Esophagus (tissue), 2 donors: ENCODE measurements at regions not wholly inside any gene's neighbourhood (a gene's known extent, or its start where the extent isn't known, plus 50 kb on each side); places are given as distances from the start of the nearest gene placed in this dataset.

ENCODE experiments used
- H3K27ac ChIP-seq, 2 donors: one replicate each; pipeline ENCODE4 v1.5.1; 2013; ENCODE audit warnings: low read depth in 2 of 2, mild to moderate bottlenecking in 2 of 2, inconsistent platforms in 1 of 2, low read length in 1 of 2, moderate library complexity in 1 of 2
- H3K27me3 ChIP-seq, 2 donors: one replicate each; pipeline ENCODE4 v1.6.1; 2013; ENCODE audit warnings: low read length in 2 of 2, control low read depth in 1 of 2, mild to moderate bottlenecking in 1 of 2; ENCODE audit not compliant: insufficient read depth in 2 of 2, control insufficient read depth in 1 of 2
- H3K36me3 ChIP-seq, 2 donors: one replicate each; pipeline ENCODE4 v1.6.1; 2013; ENCODE audit warnings: low read length in 1 of 2; ENCODE audit not compliant: control insufficient read depth in 2 of 2, insufficient read depth in 2 of 2
- H3K4me1 ChIP-seq, 2 donors: one replicate each; pipeline ENCODE4 v1.6.1; 2013; ENCODE audit warnings: low read length in 1 of 2; ENCODE audit not compliant: control insufficient read depth in 2 of 2, insufficient read depth in 2 of 2
- H3K4me3 ChIP-seq, 2 donors: one replicate each; pipeline ENCODE4 v1.5.1; 2013; ENCODE audit warnings: low read length in 2 of 2, mild to moderate bottlenecking in 2 of 2, low read depth in 1 of 2, moderate library complexity in 1 of 2
- H3K9me3 ChIP-seq, 2 donors: one replicate each; pipeline ENCODE4 v1.6.1; 2013; ENCODE audit warnings: mild to moderate bottlenecking in 2 of 2, low read depth in 1 of 2, low read length in 1 of 2, moderate library complexity in 1 of 2; ENCODE audit not compliant: control insufficient read depth in 2 of 2, insufficient read depth in 1 of 2
- WGBS, 2 donors: extraction: QIAGEN DNeasy Blood & Tissue Kit; methylation state at CpG; one replicate each; pipeline ENCODE4 v1.1.7; 2013; 5-methylcytosine and 5-hydroxymethylcytosine counted together
- donor health status: healthy with polysubstance abuse.
- donor health status: Bipolar disorder and iron deficiency.

DNA sequence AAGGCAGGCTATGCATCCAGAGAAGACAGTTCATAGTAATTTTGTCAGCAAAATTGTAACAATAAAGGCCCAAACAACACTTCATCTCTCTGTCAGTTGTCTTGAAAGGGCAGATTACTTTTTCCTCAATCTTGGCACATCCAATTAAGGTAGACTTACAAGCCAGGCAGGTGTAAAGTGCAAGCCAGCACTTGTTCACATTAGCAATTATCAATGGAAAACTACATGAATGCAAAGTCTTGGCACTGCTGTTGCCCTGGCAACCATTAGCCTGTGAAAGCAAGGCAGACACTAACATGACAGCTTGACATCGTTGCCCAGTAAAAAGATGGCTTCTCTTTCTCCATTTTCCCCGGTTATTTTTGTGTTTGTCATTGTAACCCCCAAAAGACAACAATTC, 677.2 kb upstream of the TENM4 start:
- Histone ChIP-seq H3K4me3 (no peak overlapping the region), H3K27ac (no peak overlapping the region), H3K4me1 (no peaks in the 10 kb centered on the region), H3K36me3 (no peaks in the 10 kb centered on the region), H3K27me3 (no peaks in the 10 kb centered on the region), H3K9me3 (no peaks in the 10 kb centered on the region)
- 31 to 54% methylated on average over 2 of the region's 2 CpGs for WGBS, 2 donors

DNA sequence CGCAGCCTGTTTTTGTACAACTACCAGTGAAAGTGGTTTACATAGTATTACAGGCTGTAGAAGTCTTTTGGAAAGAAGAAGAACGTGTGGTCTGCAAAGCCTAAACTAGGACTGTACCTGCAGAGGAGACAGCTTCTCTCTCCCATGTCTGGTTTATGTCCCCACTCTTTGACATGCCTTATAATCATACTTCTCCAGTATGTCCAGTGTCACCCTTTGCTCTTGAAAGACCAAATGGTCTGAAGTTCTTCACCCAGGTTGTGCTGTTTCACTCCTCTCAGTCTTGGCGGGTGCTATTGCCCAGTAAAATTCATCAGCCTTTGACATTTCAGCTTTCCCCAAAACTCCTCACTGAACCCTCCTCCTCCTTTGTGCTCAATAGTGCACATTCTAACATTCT, 676.0 kb upstream of the TENM4 start:
- H3K4me1 ChIP-seq, result no peaks in the 10 kb centered on the region
- H3K27me3 ChIP-seq, result no peaks in the 10 kb centered on the region
- no peaks in the 10 kb centered on the region for H3K9me3 ChIP-seq
- H3K36me3 ChIP-seq, result no peaks in the 10 kb centered on the region
- WGBS, 2 donors, result 86 to 88% methylated on average over 3 of the region's 3 CpGs
- no peak overlapping the region for H3K27ac ChIP-seq
- H3K4me3 ChIP-seq, result no peak overlapping the region

DNA sequence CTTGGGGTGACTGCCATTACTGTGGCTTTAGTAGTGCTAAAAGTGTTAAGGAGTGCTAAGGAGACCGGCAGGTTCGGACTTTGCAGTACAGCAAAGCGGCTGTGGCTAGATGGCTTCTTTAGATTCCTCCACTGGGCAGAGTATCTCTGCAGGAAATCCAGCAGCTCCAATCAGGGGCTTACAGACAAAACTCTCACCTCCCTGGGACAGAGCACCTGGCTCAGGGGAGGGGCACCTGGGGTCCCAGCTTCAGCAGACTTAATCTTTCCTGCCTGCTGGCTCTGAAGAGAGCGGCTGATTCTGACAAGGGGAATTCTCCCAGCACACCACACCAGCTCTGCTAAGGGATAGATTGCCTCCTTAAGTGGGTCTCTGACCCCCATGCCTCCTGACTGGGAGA, 668.8 kb upstream of the TENM4 start:
- WGBS, 2 donors, result 90 to 94% methylated on average over 4 of the region's 4 CpGs
- Histone ChIP-seq H3K4me3 (no peak overlapping the region), H3K27me3 (no peaks in the 10 kb centered on the region), H3K36me3 (no peaks in the 10 kb centered on the region), H3K4me1 (no peaks in the 10 kb centered on the region), H3K9me3 (peaks cover 0 to 2% of the 10 kb centered on the region in 2 donors), H3K27ac (no peak overlapping the region)

DNA sequence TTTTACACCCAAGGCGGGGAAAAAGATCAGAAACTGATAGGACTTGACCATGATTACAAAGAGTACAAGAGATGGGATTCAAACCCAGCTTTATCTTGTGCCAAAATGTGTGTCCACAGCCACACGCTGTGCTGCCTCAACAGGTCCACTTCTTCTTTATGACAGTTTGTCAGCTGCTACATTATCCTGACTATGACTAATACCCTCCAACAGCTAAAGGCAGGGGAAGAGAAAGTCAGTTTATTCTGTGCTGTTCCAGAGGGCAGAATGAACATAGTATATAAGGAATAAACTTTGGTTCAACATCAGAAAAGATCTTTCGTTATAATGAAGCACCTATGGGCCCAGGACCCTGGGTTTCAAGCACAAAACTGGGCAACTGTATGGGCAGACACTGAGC, 668.2 kb upstream of the TENM4 start:
- H3K27me3 ChIP-seq, result no peaks in the 10 kb centered on the region
- no peaks in the 10 kb centered on the region for H3K4me1 ChIP-seq
- no peak overlapping the region for H3K27ac ChIP-seq
- peaks cover 0 to 2% of the 10 kb centered on the region in 2 donors for H3K9me3 ChIP-seq
- no peaks in the 10 kb centered on the region for H3K36me3 ChIP-seq
- no peak overlapping the region for H3K4me3 ChIP-seq
- 73 to 79% methylated on average over 3 of the region's 3 CpGs for WGBS, 2 donors

DNA sequence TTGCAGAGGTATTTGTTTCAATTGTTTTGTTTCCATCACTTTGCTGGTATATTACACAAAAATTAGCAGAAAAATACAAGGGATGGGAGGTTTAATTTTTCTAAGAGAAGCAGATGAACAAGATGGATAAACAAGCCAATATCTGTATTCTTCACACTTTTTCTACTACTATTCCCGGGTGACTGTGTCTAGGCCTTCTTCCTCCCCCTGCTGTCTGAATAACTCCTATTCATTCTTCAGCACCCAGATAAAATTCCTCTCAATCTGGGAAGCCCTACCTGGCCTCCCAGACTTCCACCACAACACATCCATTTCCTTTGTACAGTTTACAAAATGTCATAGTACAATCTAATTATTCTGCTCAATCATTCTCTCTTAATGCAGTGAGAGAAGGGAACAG, 666.6 kb upstream of the TENM4 start:
- peaks cover 0 to 2% of the 10 kb centered on the region in 2 donors for H3K9me3 ChIP-seq
- no peaks in the 10 kb centered on the region for H3K27me3 ChIP-seq
- no peak overlapping the region for H3K27ac ChIP-seq
- H3K36me3 ChIP-seq, result no peaks in the 10 kb centered on the region
- 79 to 83% methylated on average over 1 of the region's 1 CpG for WGBS, 2 donors
- no peak overlapping the region for H3K4me3 ChIP-seq
- H3K4me1 ChIP-seq, result no peaks in the 10 kb centered on the region

DNA sequence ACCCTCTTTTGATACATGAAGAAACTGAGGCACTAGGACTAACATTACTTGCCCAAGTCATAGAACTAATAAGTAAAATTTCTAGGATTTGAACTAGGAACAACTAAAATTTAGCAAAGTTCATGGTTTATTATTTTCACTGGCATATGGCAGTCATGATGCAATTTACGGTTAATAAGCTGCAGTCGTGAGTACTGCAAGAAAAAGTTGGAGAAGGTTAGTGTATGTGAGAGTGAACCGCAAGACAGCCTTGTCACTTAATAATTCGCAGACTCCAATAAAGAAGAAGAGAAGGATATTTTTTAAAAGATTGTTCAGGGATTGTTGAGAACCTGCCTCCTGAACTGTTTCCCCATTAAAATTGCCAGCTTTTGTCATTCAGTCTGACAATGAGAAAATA, 663.4 kb upstream of the TENM4 start:
- no peaks in the 10 kb centered on the region for H3K4me1 ChIP-seq
- H3K36me3 ChIP-seq, result no peaks in the 10 kb centered on the region
- H3K9me3 ChIP-seq, result peaks cover 0 to 2% of the 10 kb centered on the region in 2 donors
- H3K4me3 ChIP-seq, result no peak overlapping the region
- H3K27me3 ChIP-seq, result no peaks in the 10 kb centered on the region
- H3K27ac ChIP-seq, result no peak overlapping the region
- 76 to 81% methylated on average over 4 of the region's 4 CpGs for WGBS, 2 donors

DNA sequence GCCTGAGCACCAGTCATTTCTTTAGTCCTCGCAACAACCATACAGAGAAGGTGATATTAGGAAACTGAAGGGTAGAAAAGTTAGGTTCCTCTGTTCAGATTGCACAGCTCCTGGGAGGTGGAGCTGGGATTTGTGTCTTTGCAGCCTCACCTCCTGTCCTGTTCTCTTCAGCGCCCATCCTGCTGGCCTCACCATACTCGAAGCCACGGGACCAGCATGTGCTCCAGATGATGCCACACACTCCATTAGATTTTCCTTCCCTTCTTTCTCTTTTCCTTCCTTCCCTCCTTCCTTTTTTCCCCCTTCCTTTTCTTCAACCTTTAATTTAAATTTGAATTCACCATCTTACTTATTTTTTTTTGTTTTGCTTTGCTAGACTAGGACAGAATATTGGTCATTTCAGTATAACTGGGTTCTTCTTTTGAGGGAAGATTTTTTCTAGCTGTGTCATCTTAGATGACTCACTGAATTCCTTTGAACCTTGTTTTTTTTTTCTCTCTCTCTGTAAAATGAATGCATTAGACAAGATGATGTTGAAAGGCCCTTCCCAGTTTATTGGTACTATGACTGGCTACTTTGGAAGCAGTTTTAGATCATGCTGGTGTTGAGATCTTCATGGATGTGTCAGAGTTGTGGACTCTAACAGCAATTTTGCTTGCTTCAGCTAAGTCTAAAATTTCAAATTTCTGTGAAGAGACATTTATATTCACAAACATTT, 662.5 kb upstream of the TENM4 start:
- no peaks in the 10 kb centered on the region for H3K27me3 ChIP-seq
- no peaks in the 10 kb centered on the region for H3K36me3 ChIP-seq
- H3K4me1 ChIP-seq, result no peaks in the 10 kb centered on the region
- H3K9me3 ChIP-seq, result peaks cover 0 to 2% of the 10 kb centered on the region in 2 donors
- 90 to 100% methylated on average over 4 of the region's 4 CpGs for WGBS, 2 donors
- no peak overlapping the region for H3K27ac ChIP-seq
- H3K4me3 ChIP-seq, result no peak overlapping the region

DNA sequence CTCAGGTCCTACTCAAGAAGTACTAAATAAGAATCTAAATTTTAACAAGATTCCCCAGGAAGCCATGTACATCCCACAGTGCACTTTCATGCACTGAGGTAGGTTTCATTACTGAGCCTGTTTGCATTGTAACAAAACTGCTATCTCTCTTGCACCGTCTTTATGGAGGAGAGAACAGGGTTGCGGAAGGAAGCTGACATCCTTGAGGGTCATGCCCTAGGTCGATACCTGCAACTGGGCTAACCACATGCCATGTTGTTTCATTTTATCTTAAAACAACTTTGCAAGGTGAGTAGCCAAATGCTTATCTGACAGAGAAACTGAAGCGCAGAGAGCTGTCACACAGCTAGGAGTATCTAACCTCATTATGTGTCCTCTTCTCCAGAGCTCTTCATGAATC, 656.3 kb upstream of the TENM4 start:
- WGBS, 2 donors, result 83 to 88% methylated on average over 4 of the region's 4 CpGs
- Histone ChIP-seq H3K27ac (no peak overlapping the region), H3K4me3 (no peak overlapping the region), H3K36me3 (no peaks in the 10 kb centered on the region), H3K4me1 (no peaks in the 10 kb centered on the region), H3K9me3 (no peaks in the 10 kb centered on the region), H3K27me3 (no peaks in the 10 kb centered on the region)

DNA sequence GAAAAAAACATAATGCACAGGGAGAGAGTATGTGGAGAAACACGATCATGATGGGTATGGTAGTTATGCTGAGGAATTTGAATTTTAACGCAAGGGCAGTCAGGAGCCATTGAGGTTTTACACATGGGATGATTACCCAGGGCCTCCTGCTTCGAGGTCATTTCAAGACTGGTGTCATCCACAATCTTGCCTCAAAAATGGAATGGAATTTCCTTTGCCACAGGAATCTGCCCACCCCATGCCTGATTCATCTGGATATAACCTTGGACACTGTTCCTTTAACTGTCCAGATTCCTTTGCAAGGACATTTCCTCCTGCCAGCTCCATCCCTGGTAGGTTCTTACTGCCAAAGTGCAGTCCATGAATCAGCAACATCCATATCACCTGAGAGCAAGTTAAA, 655.9 kb upstream of the TENM4 start:
- H3K27ac ChIP-seq, result no peak overlapping the region
- WGBS, 2 donors, result 86 to 94% methylated on average over 3 of the region's 3 CpGs
- no peaks in the 10 kb centered on the region for H3K36me3 ChIP-seq
- H3K4me1 ChIP-seq, result no peaks in the 10 kb centered on the region
- no peaks in the 10 kb centered on the region for H3K27me3 ChIP-seq
- no peak overlapping the region for H3K4me3 ChIP-seq
- no peaks in the 10 kb centered on the region for H3K9me3 ChIP-seq

DNA sequence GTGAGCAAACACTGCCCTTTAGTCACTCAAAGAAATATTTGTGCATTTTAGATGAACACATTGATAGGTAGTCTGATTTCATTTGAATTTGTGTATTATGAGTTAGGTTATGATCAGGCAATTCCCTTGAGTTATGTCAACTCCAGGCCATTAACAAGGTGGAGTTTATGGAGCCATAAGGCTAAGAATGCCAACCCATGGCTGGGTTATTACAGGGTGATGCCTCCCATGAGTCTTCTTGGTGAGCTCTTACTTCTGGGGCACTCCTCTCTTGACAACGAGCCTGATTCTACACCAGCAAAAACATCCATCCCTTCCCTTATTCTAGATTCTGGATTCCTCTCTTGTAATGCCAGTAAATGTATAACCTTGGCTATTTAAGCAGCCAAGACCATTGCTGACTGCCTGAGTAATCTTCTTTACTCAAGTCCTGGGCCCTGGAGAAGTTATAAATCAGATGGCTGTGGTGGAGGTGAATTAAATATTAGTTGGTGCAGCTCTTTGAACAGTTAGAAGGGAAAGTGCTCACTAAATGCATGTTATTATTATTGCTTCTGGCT, 645.7 kb upstream of the TENM4 start:
- Histone ChIP-seq H3K36me3 (no peaks in the 10 kb centered on the region), H3K4me1 (no peaks in the 10 kb centered on the region), H3K9me3 (no peaks in the 10 kb centered on the region), H3K27me3 (peaks cover 0 to 3% of the 10 kb centered on the region in 2 donors), H3K4me3 (no peak overlapping the region), H3K27ac (no peak overlapping the region)
- 63 to 73% methylated on average over 1 of the region's 1 CpG for WGBS, 2 donors
